ENCODE measurements at regions not wholly inside any gene's neighbourhood (a gene's known extent, or its start where the extent isn't known, plus 50 kb on each side); places are given as distances from the start of the nearest gene placed in this dataset.

DNA sequence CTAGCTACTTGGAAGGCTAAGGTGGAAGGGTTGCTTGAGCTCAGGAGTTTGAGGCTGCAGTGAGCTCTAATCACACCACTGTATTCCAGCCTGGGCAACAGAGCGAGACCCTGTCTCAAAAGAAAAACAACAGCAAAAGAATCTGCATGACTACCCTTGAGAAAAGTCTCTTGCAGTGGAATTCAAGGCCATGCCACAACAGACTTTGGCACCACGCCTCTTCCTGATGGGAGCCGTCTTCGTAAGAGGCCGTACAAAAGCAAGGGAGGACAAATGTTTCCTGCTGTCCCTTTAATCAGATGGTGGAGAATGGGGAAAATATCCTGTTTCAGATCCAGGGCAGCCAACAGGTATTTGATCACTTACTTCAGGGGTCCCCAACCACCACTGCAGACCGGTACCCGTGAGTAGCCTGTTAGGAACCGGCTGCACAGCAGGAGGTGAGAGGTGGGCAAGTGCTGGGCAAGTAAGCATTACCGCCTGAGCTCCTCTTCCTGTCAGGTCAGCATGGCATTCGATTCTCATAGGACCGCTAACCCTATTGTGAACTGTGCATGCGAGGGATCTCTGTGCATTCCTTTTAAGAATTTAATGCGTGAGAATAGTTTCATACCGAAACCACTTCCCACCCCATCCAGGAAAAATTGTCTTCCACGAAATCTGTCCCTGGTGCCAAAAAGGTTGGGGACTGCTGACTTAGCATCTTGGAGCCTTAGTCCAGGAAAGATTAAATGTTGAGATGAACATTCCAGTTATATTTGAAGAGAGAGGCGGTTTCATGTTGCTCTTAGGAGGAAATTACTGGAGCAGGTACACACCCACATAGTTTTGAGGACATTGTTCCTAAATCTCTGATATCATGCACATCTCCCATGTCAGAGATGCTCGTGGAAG, 94.4 kb upstream of the XPO1 start:
- TF ChIP-seq, protein P1, sequence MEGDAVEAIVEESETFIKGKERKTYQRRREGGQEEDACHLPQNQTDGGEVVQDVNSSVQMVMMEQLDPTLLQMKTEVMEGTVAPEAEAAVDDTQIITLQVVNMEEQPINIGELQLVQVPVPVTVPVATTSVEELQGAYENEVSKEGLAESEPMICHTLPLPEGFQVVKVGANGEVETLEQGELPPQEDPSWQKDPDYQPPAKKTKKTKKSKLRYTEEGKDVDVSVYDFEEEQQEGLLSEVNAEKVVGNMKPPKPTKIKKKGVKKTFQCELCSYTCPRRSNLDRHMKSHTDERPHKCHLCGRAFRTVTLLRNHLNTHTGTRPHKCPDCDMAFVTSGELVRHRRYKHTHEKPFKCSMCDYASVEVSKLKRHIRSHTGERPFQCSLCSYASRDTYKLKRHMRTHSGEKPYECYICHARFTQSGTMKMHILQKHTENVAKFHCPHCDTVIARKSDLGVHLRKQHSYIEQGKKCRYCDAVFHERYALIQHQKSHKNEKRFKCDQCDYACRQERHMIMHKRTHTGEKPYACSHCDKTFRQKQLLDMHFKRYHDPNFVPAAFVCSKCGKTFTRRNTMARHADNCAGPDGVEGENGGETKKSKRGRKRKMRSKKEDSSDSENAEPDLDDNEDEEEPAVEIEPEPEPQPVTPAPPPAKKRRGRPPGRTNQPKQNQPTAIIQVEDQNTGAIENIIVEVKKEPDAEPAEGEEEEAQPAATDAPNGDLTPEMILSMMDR (IDR thresholded peaks at IDR 0.05; ENCODE audit: borderline replicate concordance, insufficient read depth, low read depth, low read length) = no peak

GRCh38 chr2:61631321-61631720, 93.2 kb upstream of the XPO1 start:
- TF ChIP-seq, protein P1 (IDR thresholded peaks at IDR 0.05; ENCODE audit: borderline replicate concordance, insufficient read depth, low read depth, low read length) = no peak
- H3K4me3 ChIP-seq (ENCODE audit: low read depth, low read length) = no peak overlapping the region

More for the DNA sequence above, 94.4 kb upstream of the XPO1 start:
- no peak overlapping the region for H3K4me3 ChIP-seq (ENCODE audit: low read depth, low read length)

DNA sequence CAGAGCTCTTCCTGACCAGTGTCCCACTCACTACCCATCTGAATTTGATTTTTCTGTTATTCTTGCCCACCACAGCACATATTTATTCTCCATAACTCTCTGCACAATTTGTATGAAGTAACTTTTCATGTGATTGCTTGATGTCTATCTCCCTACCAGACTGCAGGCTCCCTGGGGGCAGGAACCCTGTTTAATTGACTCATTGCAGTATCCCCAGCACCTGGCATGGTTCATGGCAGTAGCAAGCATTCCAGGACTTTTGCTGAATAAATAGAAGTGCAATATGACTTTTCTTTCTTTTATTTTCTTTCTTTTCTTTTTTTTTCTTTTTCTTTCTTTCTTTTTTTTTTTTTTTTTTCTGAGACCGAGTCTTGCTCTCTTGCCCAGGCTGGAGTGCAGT, 88.7 kb upstream of the XPO1 start:
- H3K4me3 ChIP-seq (ENCODE audit: low read depth, low read length) = no peak overlapping the region
- TF ChIP-seq, protein P1 (IDR thresholded peaks at IDR 0.05; ENCODE audit: borderline replicate concordance, insufficient read depth, low read depth, low read length) = no peak

DNA sequence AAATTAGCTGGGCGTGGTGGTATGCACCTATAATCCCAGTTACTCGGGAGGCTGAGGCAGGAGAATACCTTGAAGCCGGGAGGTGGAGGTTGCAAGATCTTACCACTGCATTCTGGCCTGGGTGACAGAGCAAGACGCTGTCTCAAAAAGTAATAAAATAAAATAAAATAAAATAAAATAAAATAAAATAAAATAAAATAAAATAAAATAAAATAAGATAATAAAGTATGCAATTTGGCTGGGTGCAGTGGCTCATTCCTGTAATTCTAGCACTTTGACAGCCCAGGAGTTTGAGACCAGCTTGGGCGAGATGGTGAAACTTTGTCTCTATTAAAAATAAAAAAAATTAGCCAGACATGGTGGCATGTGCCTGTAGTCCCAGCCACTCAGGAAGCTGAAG, 85.6 kb upstream of the XPO1 start:
- TF ChIP-seq, protein P1 (IDR thresholded peaks at IDR 0.05; ENCODE audit: borderline replicate concordance, insufficient read depth, low read depth, low read length) = no peak
- H3K4me3 ChIP-seq (ENCODE audit: low read depth, low read length) = no peak overlapping the region

GRCh38 chr2:61620244-61621159, 82.3 kb upstream of the XPO1 start:
- H3K4me3 ChIP-seq (ENCODE audit: low read depth, low read length) = no peak overlapping the region
- TF ChIP-seq, protein P1 (IDR thresholded peaks at IDR 0.05; ENCODE audit: borderline replicate concordance, insufficient read depth, low read depth, low read length) = no peak

DNA sequence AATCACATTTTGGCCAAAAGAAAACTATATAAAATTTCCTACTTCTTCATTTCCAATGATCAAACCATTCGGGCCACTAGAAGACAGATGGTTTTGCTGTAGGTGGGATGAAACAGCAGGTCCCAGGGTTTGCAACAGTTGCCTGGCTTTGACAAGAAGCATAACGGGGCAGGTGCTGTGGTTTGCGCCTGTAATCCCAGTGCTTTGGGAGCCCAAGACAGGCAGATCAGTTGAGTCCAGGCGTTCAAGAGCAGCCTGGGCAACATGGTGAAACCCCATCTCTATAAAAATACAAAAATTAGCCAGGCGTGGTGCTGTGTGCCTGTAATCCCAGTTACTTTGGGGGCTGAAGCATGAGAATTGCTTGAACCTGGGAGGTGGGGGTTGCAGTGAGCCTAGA, 81.4 kb upstream of the XPO1 start:
- TF ChIP-seq, protein P1 (IDR thresholded peaks at IDR 0.05; ENCODE audit: borderline replicate concordance, insufficient read depth, low read depth, low read length) = no peak
- no peak overlapping the region for H3K4me3 ChIP-seq (ENCODE audit: low read depth, low read length)
